IgD-negative memory B cell (primary cell): ENCODE measurements at regions not wholly inside any gene's neighbourhood (a gene's known extent, or its start where the extent isn't known, plus 50 kb on each side); places are given as distances from the start of the nearest gene placed in this dataset.
A peak's percentile ranks its signal among the peaks of the same experiment; 100 is the strongest.
"Not testable (repeated sequence)": the region's sequence is repeated elsewhere in the genome, so short reads cannot be mapped to it uniquely, and the experiment has no call there.

Experiments used
- H3K27ac Mint-ChIP-seq, 3 donors: one replicate each; pipeline ENCODE4 v1.8.0; 2020 to 2022; ENCODE audit warnings: mild to moderate bottlenecking in 3 of 3, mixed read lengths in 3 of 3, moderate library complexity in 1 of 3
- H3K27me3 Mint-ChIP-seq: one replicate; pipeline ENCODE4 v1.8.0; 2021; ENCODE audit warnings: mixed read lengths
- H3K36me3 Mint-ChIP-seq: one replicate; pipeline ENCODE4 v1.8.0; 2020; ENCODE audit warnings: mild to moderate bottlenecking, mixed read lengths
- H3K4me1 Mint-ChIP-seq, 3 donors: one replicate each; pipeline ENCODE4 v1.8.0; 2020 to 2022; ENCODE audit warnings: mixed read lengths in 3 of 3, mild to moderate bottlenecking in 1 of 3
- H3K4me3 Mint-ChIP-seq, 4 donors: one replicate each; pipeline ENCODE4 v1.8.0; 2020 to 2022; ENCODE audit warnings: mild to moderate bottlenecking in 4 of 4, mixed read lengths in 4 of 4, moderate library complexity in 3 of 4
- H3K9me3 Mint-ChIP-seq, 3 donors: one replicate each; pipeline ENCODE4 v1.8.0; 2020 to 2021; ENCODE audit warnings: mixed read lengths in 3 of 3, mild to moderate bottlenecking in 1 of 3

DNA sequence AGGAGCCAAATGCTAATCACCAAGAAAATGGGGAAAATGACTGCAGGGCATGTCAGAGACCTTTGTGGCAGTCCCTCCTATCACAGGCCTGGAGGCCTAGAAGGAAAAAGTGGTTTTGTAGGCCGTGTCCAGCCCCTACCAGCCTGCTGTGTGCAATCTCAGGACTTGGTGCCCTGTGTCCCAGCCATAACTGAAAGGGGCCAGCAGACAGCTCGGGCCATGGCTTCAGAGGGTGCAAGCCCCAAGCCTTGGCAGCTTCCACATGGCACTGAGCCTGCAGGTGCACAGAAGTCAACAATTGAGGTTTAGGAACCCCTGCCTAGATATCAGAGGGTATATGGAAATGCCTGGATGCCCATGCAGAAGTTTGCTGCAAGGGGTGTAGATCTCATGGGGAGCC lies 391.2 kb upstream of the FSIP2 start:
- no peak overlapping the region for H3K4me3 Mint-ChIP-seq
- H3K27me3 Mint-ChIP-seq: no peaks in the 10 kb centered on the region
- H3K9me3 Mint-ChIP-seq: peaks cover 0 to 3% (median 0%) of the 10 kb centered on the region in 3 donors
- H3K36me3 Mint-ChIP-seq: no peaks in the 10 kb centered on the region
- no peaks in the 10 kb centered on the region for H3K4me1 Mint-ChIP-seq
- H3K27ac Mint-ChIP-seq: peak overlapping the region in 1 of 3 donors; percentile 64

DNA sequence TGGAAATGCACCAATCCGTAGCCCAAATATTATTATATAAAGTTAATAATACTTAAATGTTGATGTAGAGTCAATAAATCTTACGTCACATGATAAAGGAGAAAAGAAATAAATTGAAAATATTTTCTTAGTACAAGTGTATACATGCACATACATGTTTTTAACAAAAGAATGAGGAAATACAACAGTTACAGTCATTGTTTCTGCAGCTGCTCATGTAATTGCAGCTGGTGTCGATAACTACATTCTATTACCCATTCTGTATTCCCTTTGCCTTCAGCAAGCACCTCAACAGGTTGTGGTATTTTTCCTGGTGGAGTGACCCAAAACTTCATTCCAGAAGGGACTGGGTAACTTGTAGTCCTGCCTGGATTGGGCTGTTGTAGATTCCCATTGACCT lies 377.8 kb upstream of the FSIP2 start:
- no peak overlapping the region for H3K4me3 Mint-ChIP-seq
- H3K9me3 Mint-ChIP-seq: peaks cover 2 to 4% (median 3%) of the 10 kb centered on the region in 3 donors
- H3K27me3 Mint-ChIP-seq: no peaks in the 10 kb centered on the region
- no peak overlapping the region for H3K27ac Mint-ChIP-seq
- no peaks in the 10 kb centered on the region for H3K4me1 Mint-ChIP-seq
- H3K36me3 Mint-ChIP-seq: no peaks in the 10 kb centered on the region

DNA sequence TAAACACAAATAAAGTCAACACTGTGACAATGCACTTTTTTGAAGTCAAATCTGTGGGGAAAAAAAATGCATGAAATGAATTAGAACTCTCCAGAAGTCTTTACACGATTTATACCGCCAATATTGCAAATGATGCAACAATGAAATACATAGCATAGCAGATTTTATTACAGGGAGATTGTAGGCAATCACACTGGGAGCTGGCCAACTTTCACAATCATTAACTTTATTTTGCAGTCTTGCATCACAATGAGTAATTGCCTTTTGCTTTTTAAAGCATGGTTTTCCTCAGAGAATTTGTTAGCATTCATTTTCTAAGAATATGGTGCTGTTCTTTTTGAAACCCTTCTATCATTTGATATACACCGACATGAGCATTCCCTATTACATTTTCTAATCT lies 366.4 kb upstream of the FSIP2 start:
- Mint-ChIP-seq H3K9me3 (peaks cover 0 to 3% (median 0%) of the 10 kb centered on the region in 3 donors), H3K27me3 (no peaks in the 10 kb centered on the region), H3K27ac (no peak overlapping the region), H3K36me3 (no peaks in the 10 kb centered on the region), H3K4me3 (no peak overlapping the region), H3K4me1 (no peaks in the 10 kb centered on the region)

DNA sequence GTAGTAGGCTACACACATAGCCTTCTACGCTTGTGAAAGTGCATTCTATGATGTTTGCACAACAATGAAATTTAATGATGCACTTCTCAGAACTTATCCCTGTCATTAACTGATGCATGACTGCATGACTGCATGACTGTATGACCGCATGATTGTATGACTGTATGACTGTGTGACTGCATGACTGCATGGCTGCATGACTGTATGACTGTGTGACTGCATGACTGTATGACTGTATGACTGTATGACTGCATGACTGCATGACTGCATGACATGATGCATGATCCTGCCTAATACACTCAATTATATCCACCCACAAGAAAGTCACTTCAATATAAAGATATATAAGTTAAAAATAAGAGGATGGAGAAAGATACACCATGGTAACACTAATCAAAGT lies 365.4 kb upstream of the FSIP2 start:
- Mint-ChIP-seq H3K27ac (no peak overlapping the region), H3K27me3 (no peaks in the 10 kb centered on the region), H3K4me1 (no peaks in the 10 kb centered on the region), H3K4me3 (no peak overlapping the region), H3K9me3 (peaks cover 0 to 4% (median 4%) of the 10 kb centered on the region in 3 donors), H3K36me3 (no peaks in the 10 kb centered on the region)

DNA sequence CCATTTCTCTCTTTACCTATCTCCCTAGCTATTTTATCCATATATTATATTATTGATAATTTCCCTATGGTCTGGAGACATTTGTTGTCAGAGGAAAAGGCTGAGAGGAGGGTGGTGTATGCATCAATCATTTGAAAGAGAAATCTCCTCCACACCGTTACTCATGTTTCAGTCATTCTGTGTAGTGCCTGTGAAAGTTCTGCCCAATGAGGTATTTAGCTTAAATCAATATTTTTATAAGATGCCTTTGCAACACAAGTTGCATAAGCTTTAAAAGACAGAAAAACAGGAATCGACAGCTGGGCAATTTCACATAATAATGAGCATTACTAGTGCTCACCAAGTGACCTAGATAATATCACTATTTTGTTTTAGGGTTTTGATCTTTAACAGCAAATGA lies 363.7 kb upstream of the FSIP2 start:
- H3K27ac Mint-ChIP-seq: no peak overlapping the region
- H3K27me3 Mint-ChIP-seq: no peaks in the 10 kb centered on the region
- H3K9me3 Mint-ChIP-seq: peaks cover 0 to 7% (median 4%) of the 10 kb centered on the region in 3 donors
- no peaks in the 10 kb centered on the region for H3K36me3 Mint-ChIP-seq
- H3K4me3 Mint-ChIP-seq: no peak overlapping the region
- no peaks in the 10 kb centered on the region for H3K4me1 Mint-ChIP-seq

DNA sequence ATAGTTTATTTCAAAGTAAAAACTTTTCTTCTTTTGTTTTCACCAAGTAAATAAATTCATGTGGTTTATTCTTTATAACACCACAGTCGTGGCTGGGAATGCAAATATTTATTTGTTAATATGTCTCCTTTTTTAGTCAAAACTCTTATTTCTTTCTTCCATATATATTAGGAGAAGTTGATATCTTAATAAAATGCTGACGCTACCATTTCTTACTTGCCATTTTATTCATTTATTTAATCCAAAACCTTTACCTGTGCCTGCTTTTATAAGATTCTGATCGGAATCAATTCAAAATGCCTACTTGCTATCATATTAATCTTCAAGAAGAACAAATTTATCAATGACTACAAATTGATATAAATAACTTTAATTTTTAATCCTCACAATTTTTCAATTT lies 362.9 kb upstream of the FSIP2 start:
- Mint-ChIP-seq H3K27ac (no peak overlapping the region), H3K4me3 (no peak overlapping the region), H3K9me3 (peaks cover 0 to 7% (median 4%) of the 10 kb centered on the region in 3 donors), H3K4me1 (no peaks in the 10 kb centered on the region), H3K36me3 (no peaks in the 10 kb centered on the region), H3K27me3 (no peaks in the 10 kb centered on the region)

DNA sequence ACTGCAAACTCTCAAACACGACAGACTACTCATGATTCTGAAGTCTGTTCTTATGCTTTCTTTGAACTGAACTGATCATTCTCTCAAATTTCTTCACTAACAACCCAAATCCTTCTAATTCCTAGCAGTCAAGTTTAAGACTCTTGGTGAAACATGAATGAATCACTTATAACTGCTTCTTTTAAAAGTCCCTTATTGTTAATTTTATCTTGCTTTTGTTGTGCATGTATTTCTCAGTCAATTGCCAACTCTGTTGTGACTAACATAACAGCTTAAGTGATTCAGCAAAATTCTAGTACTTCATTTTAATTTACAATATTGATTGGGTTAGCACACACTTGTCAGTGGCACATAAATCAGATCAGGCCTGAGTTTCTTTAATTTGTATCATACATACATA lies 357.0 kb upstream of the FSIP2 start:
- H3K27me3 Mint-ChIP-seq: no peaks in the 10 kb centered on the region
- H3K4me1 Mint-ChIP-seq: no peaks in the 10 kb centered on the region
- no peak overlapping the region for H3K27ac Mint-ChIP-seq
- H3K4me3 Mint-ChIP-seq: no peak overlapping the region
- no peaks in the 10 kb centered on the region for H3K36me3 Mint-ChIP-seq
- peaks cover 0 to 7% (median 3%) of the 10 kb centered on the region in 3 donors for H3K9me3 Mint-ChIP-seq

DNA sequence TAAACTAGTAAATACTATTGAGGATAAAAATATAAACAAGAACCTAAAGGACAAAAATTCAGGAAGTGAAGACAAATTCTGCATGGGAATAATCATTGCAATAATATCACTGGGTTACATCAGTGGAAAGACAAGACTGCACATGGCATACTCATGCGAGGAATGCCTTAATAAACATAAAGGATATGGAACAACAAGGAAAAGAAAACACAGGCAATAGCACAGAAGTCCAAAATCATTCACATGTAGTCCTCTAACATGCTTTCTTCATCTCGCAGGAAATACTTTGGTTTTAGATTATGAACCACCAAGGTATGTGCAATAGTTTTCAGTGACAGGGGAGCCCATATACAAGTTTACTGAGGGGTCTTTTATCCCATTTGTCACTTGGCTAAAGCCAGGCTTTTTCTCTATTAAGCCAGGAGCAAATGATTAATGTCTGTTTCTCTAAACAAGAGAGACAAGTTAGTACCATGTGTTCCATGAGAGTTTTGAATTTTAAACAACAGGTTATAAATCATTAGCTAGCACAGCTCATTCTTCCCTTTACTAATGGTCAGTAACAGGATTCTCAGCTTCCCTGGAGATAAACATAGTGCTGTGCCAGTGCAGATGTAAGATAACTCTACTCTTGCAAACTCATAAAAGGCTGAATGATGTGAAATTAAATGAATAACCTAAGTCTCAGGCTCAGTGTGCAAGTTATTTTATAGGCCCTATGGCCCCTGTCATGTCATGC lies 353.6 kb upstream of the FSIP2 start:
- Mint-ChIP-seq H3K36me3 (no peaks in the 10 kb centered on the region), H3K9me3 (no peaks in the 10 kb centered on the region), H3K4me3 (no peak overlapping the region), H3K27me3 (no peaks in the 10 kb centered on the region), H3K4me1 (no peaks in the 10 kb centered on the region), H3K27ac (no peak overlapping the region)

DNA sequence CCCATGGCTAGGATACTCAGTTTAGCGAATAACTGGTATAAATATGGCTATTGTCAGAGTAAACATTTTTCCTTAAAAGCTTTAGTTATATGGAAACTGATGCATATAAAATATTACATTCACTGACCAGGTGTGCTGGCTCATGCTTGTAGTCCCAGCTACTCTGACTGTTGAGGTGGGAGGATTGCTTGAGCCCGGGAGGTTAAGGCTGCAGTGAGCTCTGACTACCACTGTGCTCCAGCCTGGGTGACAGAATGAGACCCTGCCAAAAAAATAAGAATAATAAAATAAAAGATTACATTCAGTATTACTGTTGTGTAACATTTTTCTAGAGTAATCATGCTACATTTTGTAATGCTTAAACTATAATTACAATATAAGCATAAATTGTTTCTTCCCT lies 350.4 kb upstream of the FSIP2 start:
- Mint-ChIP-seq H3K36me3 (no peaks in the 10 kb centered on the region), H3K4me1 (no peaks in the 10 kb centered on the region), H3K27me3 (no peaks in the 10 kb centered on the region), H3K27ac (no peak overlapping the region), H3K4me3 (no peak overlapping the region), H3K9me3 (no peaks in the 10 kb centered on the region)

DNA sequence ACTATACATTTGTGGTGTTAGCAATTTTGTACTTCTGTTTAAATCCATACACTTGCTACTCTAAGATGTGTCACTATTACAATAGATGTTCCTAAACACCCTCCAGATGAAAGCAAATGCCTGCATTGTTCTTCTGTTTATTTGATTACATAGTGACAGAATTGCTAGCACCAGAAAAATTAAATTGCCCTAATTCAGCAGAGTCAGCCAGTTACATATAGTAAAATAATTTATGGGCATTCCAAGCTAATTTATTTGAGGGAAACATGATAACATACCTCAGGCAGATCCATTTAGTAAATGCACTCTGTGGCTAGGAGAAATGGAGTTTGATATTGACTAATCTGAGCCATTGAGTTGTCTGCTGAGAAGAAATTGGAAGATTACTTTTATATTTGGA lies 347.1 kb upstream of the FSIP2 start:
- Mint-ChIP-seq H3K4me3 (no peak overlapping the region), H3K9me3 (peaks cover 0 to 2% (median 0%) of the 10 kb centered on the region in 3 donors), H3K27ac (no peak overlapping the region), H3K27me3 (no peaks in the 10 kb centered on the region), H3K4me1 (no peaks in the 10 kb centered on the region), H3K36me3 (no peaks in the 10 kb centered on the region)

DNA sequence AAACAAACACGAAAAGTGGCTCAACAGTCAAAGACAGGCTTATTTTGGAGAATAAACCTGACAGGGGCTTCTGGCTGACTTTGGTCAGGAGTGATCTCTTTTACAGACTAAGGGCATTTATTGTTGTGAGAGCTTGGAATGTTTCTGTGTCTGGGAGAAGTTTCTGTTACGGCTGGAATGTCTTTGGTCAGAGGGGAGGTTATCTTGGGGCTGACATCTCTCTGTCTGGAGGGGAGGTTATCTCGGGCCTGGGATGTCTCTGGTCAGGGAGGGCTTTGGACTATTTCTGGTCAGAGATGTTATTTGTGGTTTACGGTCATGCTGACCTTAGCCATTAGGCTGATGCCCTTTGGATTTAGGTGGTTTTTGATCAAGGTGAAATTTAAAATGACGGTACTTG lies 345.5 kb upstream of the FSIP2 start:
- no peak overlapping the region for H3K4me3 Mint-ChIP-seq
- H3K36me3 Mint-ChIP-seq: no peaks in the 10 kb centered on the region
- peaks cover 0 to 2% (median 0%) of the 10 kb centered on the region in 3 donors for H3K9me3 Mint-ChIP-seq
- H3K4me1 Mint-ChIP-seq: no peaks in the 10 kb centered on the region
- H3K27ac Mint-ChIP-seq: peak overlapping the region in 1 of 3 donors; percentile 20
- H3K27me3 Mint-ChIP-seq: no peaks in the 10 kb centered on the region

DNA sequence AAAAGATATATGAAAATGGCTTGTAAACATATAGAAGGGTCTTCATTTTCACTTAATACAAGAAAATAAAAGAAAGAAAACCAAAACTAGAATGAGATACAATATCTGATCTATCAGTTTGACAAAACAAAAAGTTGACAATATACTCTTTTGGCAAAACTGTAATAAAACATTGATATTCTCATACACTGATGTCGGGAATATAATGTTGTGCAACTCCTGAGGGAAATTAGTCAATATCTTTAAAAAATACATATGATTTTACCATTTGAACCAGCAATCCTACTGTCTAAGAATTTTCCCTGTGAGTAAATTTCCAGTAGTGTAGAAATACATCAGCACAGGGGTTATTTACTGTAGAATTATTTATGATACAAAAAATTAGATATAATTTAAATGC lies 336.1 kb upstream of the FSIP2 start:
- no peak overlapping the region for H3K4me3 Mint-ChIP-seq
- H3K36me3 Mint-ChIP-seq: peaks cover 1% of the 10 kb centered on the region
- no peaks in the 10 kb centered on the region for H3K27me3 Mint-ChIP-seq
- no peak overlapping the region for H3K27ac Mint-ChIP-seq
- H3K4me1 Mint-ChIP-seq: no peaks in the 10 kb centered on the region
- H3K9me3 Mint-ChIP-seq: peaks cover 0 to 3% (median 0%) of the 10 kb centered on the region in 3 donors

DNA sequence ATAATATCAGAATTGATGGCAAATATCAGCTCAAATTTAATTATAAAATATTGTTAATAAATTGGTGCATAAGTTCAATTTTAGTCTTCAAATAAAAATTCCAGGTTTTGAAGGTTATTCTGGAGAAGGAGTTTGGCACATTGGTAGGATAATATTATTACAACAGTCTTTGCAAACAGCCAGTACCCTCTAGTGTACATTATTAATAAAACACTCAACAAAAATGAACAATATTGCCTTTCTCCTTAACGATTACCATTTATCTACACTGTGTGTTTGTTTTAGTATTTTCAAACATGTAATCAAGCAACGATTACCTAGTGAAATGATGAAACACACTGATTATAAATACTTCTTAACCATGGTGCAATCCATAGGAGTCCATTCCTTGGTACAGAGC lies 334.0 kb upstream of the FSIP2 start:
- no peak overlapping the region for H3K27ac Mint-ChIP-seq
- H3K27me3 Mint-ChIP-seq: no peaks in the 10 kb centered on the region
- no peaks in the 10 kb centered on the region for H3K36me3 Mint-ChIP-seq
- peaks cover 0 to 1% (median 0%) of the 10 kb centered on the region in 3 donors for H3K9me3 Mint-ChIP-seq
- no peaks in the 10 kb centered on the region for H3K4me1 Mint-ChIP-seq
- no peak overlapping the region for H3K4me3 Mint-ChIP-seq

DNA sequence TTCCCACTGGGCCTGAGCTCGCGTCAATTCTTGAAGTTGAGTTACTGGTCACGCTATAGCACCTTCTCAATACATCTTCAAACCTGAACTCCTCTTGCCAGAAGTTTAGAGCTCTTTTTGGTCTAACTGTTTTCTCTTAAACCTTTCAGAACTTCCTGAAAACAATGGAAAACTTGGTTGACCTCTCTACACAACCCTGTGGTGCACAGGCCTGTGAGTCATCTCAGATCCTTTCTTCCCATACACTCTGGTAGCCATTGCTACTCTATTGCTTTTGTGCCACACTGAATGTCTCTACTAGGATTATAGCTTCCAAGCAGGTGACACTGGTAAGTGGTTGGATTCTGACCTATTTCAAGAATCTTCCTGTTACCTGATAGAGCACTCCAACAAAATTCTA lies 321.5 kb upstream of the FSIP2 start:
- H3K27me3 Mint-ChIP-seq: no peaks in the 10 kb centered on the region
- H3K4me3 Mint-ChIP-seq: no peak overlapping the region
- H3K9me3 Mint-ChIP-seq: peaks cover 0 to 4% (median 3%) of the 10 kb centered on the region in 3 donors
- H3K27ac Mint-ChIP-seq: no peak overlapping the region
- H3K36me3 Mint-ChIP-seq: no peaks in the 10 kb centered on the region
- no peaks in the 10 kb centered on the region for H3K4me1 Mint-ChIP-seq

DNA sequence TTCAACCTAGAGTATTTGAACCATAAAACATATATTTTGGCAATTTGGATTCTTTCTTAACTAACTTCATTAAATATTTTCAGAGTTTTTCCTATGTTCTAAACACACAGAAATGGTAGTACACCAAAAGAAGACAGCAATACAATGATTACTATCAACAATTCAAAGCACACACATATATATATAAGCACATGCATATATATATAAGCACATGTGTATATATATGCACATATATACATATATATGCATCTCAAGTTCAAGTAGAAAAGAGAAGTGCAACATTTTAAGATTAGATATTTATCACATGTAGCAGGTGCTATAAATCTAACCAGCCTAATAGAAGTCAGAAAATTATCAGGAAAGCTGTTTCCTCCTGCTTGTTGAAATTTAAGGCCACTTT lies 320.9 kb upstream of the FSIP2 start:
- peaks cover 0 to 4% (median 3%) of the 10 kb centered on the region in 3 donors for H3K9me3 Mint-ChIP-seq
- no peaks in the 10 kb centered on the region for H3K27me3 Mint-ChIP-seq
- no peaks in the 10 kb centered on the region for H3K36me3 Mint-ChIP-seq
- H3K4me3 Mint-ChIP-seq: no peak overlapping the region
- no peaks in the 10 kb centered on the region for H3K4me1 Mint-ChIP-seq
- H3K27ac Mint-ChIP-seq: no peak overlapping the region

DNA sequence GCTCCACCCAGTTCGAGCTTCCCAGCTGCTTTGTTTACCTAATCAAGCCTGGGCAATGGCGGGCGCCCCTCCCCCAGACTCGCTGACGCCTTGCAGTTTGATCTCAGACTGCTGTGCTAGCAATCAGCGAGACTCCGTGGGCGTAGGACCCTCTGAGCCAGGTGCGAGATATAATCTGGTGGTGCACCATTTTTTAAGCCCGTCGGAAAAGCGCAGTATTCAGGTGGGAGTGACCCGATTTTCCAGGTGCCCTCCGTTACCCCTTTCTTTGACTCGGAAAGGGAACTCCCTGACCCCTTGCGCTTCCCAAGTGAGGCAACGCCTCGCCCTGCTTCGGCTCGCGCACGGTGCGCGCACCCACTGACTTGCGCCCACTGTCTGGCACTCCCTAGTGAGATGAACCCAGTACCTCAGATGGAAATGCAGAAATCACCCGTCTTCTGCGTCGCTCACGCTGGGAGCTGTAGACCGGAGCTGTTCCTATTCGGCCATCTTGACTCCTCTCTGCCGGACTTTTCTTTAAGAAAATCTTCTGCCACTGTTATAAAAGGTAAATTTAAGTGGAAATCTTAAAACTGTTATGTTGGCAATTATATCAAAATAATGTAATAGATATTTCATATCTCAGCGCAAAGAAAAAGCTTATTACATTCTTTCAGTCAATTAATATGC lies 313.5 kb upstream of the FSIP2 start:
- not testable (repeated sequence) for H3K36me3 Mint-ChIP-seq, H3K9me3 Mint-ChIP-seq, H3K4me1 Mint-ChIP-seq, H3K27me3 Mint-ChIP-seq, H3K27ac Mint-ChIP-seq
- peak overlapping the region in 3 of 4 donors; percentile 32 to 83 (median 63) for H3K4me3 Mint-ChIP-seq
